ENCODE measurements at regions not wholly inside any gene's neighbourhood (a gene's known extent, or its start where the extent isn't known, plus 50 kb on each side); places are given as distances from the start of the nearest gene placed in this dataset.
"Not testable (repeated sequence)": the region's sequence is repeated elsewhere in the genome, so short reads cannot be mapped to it uniquely, and the experiment has no call there.

GRCh38 chr2:58357521-58357920 lies 116.4 kb upstream of the FANCL start:
- DNase-seq = no peak
- ATAC-seq (ENCODE audit: poor library complexity) = no peak
- intact Hi-C loops (cut with DNase I) = no loop called here

DNA sequence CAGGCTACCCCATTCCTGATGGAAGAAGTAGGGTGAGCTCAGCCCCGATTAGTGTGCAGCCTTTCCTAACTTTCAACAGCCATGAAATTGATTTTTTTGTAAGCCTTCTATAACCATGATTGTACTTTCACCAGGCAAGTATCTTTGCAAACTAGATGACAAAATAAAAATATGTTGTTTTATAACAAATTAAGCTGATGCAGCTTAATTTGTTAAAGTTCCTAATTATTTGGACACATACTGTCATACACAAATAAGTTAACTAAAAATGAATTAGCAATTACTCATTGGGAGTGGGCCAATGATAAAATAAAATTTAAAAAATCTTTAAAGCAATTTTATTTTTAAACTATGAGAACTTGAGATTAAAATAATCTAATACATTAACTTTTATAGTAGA lies 113.1 kb upstream of the FANCL start:
- intact Hi-C loops (cut with DNase I) = no loop called here
- ATAC-seq (ENCODE audit: poor library complexity) (no peak), DNase-seq (no peak)

DNA sequence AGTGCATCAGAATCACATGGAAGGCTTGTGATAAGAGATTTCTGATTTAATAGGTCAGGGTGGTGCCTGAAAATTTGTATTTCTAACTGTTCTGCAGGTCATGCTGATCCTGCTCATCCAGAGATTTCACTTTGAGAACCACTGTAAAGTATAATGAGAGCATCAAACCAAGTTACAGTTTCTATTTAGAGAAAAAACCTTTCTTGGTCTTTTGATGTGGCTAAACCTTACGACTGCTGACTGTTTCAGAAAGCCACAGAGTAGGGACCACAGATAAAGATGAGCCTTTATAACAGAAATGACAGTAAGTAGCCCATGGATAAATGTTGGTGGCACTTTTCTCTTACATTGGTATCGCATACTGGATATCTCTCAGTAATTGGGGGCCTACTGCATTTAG lies 109.4 kb upstream of the FANCL start:
- intact Hi-C loops (cut with DNase I) = no loop called here
- ATAC-seq (ENCODE audit: poor library complexity) (no peak), DNase-seq (no peak)

GRCh38 chr2:58347810-58348209 lies 106.7 kb upstream of the FANCL start:
- DNase-seq (no peak), ATAC-seq (ENCODE audit: poor library complexity) (no peak)
- intact Hi-C loops (cut with DNase I) = no loop called here

DNA sequence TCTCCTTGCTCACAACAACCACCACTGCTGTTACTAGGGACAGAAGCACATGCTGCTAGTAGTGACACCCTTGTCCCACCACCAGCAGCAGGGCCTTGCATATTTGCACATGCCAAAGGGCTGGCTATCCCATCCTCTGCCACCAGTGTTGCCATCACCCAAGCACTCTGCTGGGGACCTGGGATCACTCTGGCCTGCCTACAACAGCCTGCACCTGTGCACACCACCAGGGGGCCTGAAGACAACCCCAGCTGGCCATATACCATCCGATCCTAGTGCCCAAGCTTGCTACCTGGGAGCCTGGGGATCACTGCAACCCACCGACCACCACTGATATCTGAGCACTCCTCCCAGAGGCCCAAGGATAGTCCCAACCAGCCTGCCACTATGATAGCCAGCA lies 99.9 kb upstream of the FANCL start:
- intact Hi-C loops (cut with DNase I) = no loop called here
- DNase-seq (no peak), ATAC-seq (ENCODE audit: poor library complexity) (no peak)

GRCh38 chr2:58339548-58340243 lies 98.6 kb upstream of the FANCL start:
- DNase-seq (no peak), ATAC-seq (ENCODE audit: poor library complexity) (no peak)
- intact Hi-C loops (cut with DNase I) = no loop called here

DNA sequence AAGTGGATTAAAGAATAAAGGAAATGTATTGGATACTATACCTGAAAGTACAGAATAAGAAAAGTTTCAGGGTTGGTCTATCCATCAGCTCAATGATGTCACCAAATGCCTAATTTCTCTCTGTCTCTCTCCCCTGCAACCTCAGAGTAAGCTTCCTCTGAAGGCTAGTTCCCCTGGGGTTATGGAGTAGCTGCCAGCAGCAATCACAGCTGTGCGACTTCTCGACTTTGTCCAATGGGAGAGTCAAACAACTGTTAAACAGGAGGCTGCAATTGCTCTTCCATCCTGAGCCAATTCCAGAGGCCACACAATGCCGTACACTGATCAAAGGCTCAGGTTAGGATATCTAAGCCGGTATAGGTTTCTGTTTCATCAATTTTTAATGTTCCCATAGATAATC lies 95.3 kb upstream of the FANCL start:
- ATAC-seq (ENCODE audit: poor library complexity) (no peak), DNase-seq (no peak)
- intact Hi-C loops (cut with DNase I) = no loop called here

- DNase-seq (no peak), ATAC-seq (ENCODE audit: poor library complexity) (no peak)
- intact Hi-C loops (cut with DNase I) = no loop called here
These were observed 93.3 kb upstream of the FANCL start for GRCh38 chr2:58334414-58334813.

- DNase-seq; intact Hi-C loops (cut with DNase I); ATAC-seq (ENCODE audit: poor library complexity): not testable (repeated sequence)
These were observed 84.3 kb upstream of the FANCL start for GRCh38 chr2:58325296-58325895.

- DNase-seq = no peak
- intact Hi-C loops (cut with DNase I) = no loop called here
These were observed 78.4 kb upstream of the FANCL start for GRCh38 chr2:58319481-58319880.

GRCh38 chr2:58318949-58319348 lies 77.8 kb upstream of the FANCL start:
- intact Hi-C loops (cut with DNase I); DNase-seq; ATAC-seq (ENCODE audit: poor library complexity): not testable (repeated sequence)

More at GRCh38 chr2:58319481-58319880, 78.4 kb upstream of the FANCL start:
- ATAC-seq (ENCODE audit: poor library complexity) = no peak

- DNase-seq (no peak), ATAC-seq (ENCODE audit: poor library complexity) (no peak)
- intact Hi-C loops (cut with DNase I) = no loop called here
These were observed 72.8 kb upstream of the FANCL start for GRCh38 chr2:58313926-58314325.

DNA sequence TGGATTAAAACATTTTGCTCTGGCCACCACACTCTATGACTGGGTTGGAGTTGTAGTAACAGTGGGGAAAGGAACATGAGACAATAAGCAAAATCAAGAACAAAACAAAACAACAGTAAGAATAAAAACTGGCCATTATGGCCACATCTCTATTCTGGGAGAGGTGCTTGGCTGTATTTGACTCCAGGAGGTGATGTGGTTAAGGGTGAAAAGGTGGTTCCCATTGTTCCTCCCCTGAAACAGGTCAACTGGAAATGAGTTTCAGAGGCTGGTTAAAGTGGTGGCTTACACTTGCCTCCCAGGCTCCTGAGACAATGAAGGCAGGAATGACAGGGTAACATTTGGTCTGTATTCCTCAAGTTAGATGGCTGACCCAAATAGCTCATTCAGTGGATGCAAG lies 67.3 kb upstream of the FANCL start:
- no peak for ATAC-seq (ENCODE audit: poor library complexity)
- intact Hi-C loops (cut with DNase I) = no loop called here

GRCh38 chr2:58304843-58305242 lies 63.7 kb upstream of the FANCL start:
- DNase-seq = no peak
- ATAC-seq (ENCODE audit: poor library complexity) = no peak
- intact Hi-C loops (cut with DNase I) = no loop called here

More for the DNA sequence above, 67.3 kb upstream of the FANCL start:
- DNase-seq = no peak

DNA sequence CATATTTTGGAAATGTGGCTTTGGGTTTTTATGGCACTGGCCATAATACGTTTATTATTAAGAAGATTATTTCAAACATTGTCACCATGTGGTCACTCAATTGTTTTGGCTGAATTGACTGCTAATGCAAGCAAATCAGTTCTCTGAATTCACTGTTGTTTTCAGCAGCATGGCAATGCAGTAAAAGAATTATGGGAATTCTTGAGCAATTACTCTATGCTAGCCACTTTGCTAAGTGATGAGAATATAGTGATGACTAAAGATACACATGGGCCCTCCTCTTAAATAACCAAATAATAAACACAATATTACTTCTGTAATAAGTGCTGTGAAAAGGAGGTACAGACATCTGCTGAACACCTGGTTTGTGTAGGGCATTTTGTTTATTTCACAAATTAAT lies 58.0 kb upstream of the FANCL start:
- ATAC-seq (ENCODE audit: poor library complexity) (no peak), DNase-seq (no peak)
- intact Hi-C loops (cut with DNase I) = no loop called here

DNA sequence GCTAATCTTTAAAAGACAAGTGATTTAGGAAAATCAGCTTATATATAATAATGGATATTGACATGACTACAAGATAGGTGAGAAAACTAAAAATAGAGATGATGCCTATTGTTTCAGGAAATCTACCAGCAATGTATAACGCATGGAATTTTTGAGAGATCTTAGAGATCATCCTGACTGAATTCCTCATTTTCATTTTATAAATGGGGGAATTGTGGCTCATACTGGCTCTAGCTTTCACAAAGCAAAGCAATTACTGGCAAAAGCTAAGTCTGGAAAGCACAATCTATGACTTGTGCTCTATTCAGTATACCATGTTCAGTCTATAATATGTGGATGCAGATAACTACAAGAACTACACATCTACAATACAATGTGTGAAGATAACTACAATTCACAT lies 51.9 kb upstream of the FANCL start:
- DNase-seq = no peak
- intact Hi-C loops (cut with DNase I) = no loop called here
- no peak for ATAC-seq (ENCODE audit: poor library complexity)

GRCh38 chr2:58291726-58292438 lies 50.8 kb upstream of the FANCL start:
- DNase-seq (no peak), ATAC-seq (ENCODE audit: poor library complexity) (no peak)
- intact Hi-C loops (cut with DNase I) = no loop called here

All from Right ventricle myocardium superior (tissue), 1 donor.